Erythroblast (primary cell): ENCODE measurements at regions not wholly inside any gene's neighbourhood (a gene's known extent, or its start where the extent isn't known, plus 50 kb on each side); places are given as distances from the start of the nearest gene placed in this dataset.

Experiments
- GATA1 ChIP-seq: IDR thresholded peaks from 2 replicates; pipeline ENCODE4 v1.6.1; 2011; ENCODE audit warnings: low read depth, mild to moderate bottlenecking, control low read depth, low read length, moderate library complexity
- POLR2A ChIP-seq: IDR thresholded peaks from 2 replicates; pipeline ENCODE4 v1.6.1; 2011; ENCODE audit warnings: mild to moderate bottlenecking, low read length

DNA sequence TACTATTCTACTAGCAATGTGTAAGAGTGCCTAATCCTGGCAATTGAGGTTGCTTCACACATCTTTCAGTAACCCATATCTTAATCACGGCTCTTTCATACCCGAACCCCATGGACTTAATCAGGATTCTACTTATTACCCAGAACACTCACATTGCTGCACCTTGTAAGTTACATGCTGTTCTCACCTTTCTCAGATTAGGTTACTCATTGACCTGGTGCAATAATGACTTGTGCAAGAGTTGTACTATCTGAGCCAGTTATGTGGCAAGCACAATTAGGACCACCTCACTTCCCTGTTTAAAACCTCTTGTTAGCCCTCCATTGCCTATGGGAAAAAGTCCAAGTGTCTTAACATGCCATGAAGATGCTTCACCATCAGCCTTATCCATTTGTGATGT lies 306.7 kb upstream of the E2F7 start:
- TF ChIP-seq POLR2A (no peak), GATA1 (no peak)
